ENCODE measurements at regions not wholly inside any gene's neighbourhood (a gene's known extent, or its start where the extent isn't known, plus 50 kb on each side); places are given as distances from the start of the nearest gene placed in this dataset.

DNA sequence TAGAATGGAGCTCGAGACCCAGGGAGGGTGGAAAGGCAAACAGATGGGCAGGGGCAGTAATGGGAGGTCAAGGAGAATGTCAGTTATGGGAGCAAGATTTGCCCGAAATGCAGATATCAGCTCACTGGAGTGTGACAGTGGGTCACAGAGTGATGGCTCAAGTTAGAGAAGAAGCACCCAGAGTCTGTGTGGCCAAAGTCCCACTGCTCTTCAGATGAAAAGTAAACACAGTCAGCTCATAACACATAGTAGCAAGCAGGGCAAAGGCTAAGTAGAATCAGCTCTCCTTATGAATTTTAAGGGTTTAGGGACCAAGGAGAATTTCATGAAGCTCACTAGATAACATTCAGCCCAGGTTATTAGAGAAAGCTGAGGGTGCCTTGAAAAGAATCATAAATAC is 264.9 kb upstream of the MON1B start:
- DNase-seq = no peak

DNA sequence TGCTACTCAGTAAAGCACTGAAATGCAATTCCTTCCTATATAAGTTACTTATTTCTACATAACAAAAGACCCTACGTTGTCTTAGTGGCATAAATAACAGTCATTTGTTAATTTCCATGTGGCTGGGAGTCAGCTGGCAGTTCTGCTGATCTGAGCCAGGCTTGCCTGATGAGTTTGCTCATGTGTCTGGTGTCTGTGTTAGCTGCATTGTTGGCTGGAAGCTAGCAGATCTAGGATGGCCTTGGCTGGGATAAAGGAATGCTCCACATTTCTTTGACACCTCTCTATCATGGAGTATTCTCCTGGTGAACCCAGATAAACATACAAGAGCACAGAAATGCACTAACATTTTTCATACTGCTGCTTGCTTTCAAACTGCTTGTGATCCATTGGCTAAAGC is 264.4 kb upstream of the MON1B start:
- DNase-seq = no peak

DNA sequence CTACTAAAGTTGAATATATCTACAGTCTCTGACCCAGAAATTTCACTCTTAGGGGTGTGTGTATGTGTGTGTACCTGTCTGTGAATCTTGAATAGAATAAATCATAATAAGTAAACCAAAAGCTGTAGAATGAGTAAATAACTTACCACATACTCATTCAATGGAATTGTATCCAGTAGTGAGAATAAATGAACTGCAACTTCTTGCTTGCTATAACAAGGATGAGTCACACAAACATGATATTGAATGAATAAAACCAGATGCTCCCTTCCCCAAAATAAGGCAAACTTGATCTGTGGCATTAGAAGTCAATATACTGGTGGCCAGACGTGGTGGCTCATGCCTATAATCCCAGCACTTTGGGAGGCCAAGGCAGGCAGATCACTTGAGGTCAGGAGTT is 259.8 kb upstream of the MON1B start:
- DNase-seq = no peak

DNA sequence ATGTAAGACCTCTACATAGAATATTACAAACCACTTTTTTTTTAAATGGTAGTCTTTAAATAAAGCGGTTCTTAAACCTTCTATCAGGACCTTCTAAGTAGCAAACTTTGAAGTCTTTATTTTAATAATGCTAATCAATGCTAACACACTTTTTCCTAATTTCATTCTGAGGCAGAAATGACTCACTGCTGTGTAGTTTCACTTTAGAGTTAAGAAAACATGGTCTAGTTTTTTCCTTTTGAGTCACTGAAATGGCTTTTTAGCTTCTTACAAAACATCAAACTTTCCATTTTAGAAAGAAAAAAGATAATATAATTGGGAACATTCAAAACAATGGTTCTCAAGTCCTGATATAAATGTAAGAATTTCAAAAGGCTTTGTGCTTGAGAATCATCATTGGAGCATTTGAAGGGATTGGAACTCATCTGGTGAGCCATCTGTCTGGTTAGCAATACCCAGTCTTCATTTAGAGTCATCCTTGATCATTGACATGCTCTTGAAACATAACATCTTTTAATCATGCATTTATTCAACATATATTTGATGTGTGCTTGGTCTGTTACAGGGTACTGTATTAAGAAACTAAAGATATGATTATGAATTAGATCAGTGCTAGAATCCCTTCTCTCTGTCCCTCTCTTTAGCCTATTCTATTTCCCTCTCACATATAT is 258.3 kb upstream of the MON1B start:
- no peak for DNase-seq

DNA sequence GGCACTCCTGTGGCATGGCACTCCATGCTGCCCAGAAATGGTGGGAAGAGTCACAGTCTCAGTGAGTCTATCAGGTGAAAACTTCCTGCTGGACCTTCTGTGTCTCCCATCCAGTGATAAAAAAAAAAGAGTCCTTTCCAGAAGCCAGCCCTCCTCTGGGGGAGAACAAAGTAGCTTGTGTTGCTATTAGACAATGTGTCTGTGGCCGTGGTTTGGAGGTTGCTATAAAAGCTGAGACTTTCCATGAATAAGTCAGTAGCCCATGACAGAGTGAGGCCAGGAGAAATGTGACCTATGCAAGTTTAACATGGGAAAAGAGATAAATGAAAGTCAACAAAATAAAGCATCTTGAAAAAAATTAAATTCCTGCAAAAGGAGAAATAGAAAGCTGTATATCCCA is 250.7 kb upstream of the MON1B start:
- no peak for DNase-seq

DNA sequence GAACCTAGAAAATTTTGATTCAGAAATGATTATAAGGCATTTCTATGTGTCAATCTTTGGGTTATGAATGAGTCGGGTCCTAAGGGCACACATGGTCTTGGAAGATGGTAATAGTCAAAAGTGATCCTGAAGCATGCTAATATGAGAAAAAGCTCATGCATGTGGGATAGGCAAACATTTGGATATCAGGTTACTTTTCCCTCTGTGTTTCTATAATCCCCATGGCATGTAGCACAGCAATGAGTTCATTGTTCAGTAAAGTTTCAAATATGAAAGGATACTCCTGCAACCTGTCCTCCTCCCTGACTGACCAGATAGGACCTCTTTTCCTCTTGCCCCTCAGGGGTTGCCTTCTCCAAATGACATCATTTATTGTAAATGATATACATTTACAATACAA is 249.9 kb upstream of the MON1B start:
- peak; percentile 2 for DNase-seq

DNA sequence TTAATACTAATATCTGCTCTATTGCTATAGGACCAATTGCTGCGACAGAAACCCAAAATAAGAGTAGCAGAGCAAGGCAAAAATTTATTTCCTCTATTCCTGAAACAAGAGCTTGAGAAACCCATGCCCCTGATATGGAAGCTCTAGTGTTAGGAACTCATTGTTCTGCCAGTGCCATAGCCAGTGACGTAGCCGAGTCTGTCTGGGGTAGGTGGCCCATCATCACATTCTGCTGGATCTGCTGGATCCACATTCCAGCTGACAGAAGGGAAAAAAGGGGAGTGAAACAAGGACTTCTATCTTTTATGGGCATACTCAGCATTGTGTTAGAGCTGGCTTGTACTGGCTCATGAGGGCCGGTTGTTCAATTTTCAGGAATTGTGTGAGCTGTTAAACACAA is 248.9 kb upstream of the MON1B start:
- no peak for DNase-seq

DNA sequence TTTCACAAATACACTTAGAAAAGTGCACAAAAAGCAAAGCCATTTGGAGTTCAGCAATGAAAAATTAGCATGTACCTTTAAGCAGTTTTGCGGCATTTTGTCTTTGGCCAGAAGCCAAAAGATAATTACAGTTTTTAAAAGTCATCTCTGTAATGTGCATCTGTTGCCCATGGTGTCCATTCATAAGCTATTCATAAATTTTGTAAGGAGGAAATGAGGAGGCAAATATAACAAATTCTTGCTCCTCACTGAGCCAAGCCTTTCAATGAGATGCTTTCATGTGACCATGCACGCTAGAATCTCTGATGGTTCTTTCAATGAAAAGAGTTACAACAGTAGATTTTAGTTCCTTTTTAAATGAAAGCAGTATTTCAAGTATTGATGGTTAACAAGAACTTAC is 247.1 kb upstream of the MON1B start:
- peak; percentile 84 for DNase-seq

DNA sequence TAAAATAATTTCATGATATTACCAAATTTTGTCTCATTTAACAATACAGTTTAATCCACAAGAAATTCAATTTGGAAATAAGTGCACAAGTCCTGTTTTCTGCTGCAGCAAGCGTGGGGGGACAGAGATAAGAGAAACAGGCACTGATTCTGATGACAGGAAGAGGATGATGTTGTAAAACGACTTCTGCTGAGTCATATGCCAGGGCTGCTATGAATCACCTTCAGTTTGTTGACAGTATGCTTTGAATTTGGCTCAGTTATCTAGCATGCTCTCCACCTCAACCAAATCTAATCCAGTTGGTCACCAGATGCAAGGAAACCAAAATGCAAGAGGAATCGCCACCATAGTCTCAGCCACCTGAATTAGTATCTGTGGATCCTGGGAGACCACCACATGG is 244.1 kb upstream of the MON1B start:
- DNase-seq = peak; percentile 50

DNA sequence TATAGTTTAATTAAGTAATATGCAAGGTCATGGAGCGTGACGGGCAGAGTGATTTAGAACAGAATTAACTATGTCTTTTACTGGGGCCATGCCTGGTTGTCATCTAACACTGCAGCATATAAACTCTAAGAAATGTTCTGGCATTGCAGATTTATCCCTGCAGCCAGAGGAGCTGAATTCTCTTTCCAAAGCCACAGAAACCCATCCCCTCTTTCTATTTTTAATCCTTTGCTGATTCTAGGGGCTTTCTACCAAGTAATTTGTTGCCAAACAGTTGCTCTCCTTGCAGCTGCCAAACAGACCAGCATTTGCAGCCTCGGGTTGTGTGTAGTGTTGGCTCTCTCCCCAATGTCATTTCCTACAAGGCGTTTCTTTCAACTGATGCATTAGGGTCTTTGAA is 243.2 kb upstream of the MON1B start:
- no peak for DNase-seq

DNA sequence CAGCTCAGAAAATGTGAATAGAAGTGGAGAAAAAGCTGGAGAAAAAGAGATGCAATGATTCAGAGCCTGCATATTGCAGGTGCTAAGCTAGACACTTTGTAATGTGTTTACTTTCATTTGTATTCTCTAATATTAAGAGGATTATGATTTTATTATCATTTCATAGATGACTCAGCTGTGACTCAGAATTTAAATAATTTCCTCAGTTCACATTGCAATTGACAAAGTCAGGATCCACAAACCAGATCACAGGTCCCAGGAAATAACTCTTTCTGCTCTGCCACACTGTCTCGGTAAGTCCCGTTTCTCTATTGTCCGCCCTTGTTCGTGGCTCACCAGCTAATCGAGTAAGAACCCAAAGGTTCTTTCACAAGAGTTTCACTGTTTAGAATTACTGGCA is 235.4 kb upstream of the MON1B start:
- no peak for DNase-seq

DNA sequence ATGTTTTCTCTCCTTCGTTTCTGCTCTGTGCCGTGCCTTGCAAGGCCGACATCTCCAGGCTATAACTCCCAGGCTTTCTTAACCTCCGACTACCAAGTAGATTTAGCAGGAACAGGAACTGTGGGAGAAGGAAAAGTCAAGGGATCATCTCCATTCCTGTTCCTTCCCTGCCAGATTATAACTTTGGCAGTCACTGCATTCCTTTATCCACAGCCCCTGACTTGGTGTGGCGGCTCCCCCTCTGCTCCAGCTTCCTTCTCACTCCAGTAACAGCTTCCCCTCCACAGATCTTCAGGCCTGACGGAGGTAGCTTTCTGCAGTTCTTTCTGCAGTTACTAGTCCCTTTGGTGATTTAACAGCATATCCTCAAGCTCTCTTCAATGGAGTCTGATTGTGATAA is 234.6 kb upstream of the MON1B start:
- DNase-seq = no peak

DNA sequence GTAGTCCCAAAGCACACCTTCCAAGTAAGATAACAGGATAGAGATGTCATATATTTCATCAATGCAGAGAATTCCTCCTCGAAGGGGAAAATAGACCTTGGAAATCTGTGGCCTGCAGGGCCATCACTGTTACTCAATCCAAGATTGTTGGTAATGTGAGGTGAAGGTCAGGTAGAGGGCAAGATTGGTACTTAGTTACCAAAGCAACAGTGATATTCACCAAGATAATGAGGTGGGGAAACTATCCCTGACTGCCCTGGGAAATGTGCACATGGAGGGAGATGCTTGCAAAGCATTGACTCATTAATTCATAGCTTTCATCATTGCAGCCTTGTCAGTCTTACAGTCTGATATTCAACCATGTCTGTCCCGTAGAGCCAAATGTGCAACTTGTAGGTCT is 234.1 kb upstream of the MON1B start:
- no peak for DNase-seq

DNA sequence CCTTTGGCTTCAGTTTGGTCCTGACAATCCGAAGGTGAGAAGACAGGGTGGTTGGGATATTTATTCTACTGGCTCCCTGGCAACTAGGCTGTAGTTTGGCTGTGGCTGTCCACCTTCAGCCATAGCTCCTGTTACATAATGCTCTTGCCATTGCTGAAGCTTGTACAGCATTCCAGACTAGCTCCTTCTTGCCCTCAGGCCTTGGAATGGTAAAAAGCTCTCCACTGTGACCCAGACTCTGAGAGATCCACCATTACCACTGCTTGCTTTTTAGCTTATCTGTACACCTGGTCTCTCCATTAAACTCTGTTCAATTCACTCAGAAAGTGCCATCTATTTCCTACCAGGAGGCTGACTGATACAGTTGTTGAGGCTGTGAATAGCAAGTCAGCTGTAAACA is 231.8 kb upstream of the MON1B start:
- DNase-seq = no peak

DNA sequence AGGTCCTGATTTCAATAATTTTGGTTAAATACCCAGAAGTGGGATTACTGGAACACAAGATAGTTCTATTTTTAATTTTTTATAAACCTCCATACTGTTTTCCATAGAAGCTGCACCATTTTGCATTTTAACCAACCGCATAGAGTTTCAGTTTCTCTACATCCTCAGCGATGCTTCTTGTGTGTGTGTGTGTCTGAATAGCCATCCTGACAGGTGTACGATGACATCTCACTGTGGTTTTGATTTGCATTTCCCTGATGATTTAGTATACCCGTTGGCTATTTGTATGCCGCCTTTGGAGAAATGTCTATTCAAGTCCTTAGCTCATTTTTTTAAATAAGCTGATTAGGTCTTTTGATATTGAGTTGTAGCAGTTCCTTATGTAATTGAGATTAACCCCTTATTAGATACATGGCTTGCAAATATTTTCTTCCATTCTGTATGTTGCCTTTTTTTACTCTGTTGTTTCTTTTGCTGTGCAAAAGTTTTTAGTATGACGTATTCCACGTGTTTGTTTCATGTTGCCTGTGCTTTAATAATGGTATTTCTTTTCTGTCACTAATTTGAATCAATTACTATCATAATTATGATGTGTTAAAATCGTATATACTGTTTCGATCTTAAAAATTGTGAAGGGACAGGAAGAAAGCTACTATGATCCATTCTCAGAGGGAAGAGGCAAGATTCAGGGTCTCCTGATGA is 227.2 kb upstream of the MON1B start:
- DNase-seq = peak; percentile 49

DNA sequence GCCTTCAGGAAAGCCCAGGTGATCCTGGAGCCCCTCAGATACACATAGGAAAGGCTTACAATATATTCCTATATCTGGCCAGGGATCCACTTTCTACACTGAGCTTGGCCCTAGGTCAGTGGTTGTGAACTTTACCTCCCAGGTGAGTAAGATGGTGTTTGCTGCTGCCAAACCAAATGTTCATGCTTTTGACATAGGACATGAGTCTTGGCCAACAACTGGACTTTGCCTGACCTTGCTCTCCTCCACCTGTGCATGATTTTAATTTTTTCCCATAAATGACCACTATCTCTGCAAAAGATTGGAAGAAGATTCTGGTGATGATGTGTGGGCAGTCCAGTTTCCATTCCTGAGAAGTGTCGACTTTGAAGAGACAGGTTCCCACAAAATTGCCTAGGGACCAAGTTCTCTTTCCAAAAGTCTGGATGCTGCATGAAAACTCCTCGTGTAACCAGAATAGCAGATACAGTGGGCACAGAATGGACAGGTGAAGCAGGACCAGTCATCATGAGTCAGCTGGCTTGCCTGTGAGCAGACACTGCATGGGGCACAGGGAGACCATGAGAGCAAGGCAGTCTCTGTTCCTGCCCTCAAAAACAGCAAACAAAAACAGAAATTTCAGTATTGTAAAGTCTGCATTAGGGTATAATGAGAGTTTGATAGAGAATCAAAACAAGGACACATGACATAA is 226.4 kb upstream of the MON1B start:
- DNase-seq = no peak

DNA sequence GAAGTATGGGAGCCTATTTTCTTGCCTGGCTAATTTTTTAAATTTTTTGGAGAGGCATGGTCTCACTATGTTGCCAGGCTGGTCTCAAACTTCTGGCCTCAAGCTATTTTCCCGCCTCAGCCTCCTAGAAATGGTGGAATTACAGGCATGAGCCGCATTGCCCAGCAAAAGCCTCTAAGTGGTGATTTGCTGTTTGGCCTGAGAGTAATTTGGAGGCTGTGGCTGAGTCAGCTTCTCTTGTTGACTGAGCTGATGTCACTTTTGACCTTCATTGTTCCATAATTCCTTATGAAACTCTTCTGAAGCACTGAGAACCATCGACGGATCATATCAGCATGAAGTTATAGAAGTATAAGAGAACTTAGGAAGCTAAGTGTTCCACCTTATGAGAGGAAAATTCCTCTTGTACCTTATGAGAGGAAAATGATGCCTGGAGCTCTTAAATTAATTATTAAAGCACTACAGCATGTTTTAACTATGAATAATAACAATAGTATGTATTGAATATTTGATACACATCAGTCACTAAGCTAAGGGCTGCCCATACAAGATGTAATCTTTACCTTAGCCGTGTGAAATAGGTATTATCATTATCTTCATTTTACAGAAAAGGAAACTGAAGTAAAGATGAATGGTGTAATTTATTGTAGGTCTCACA is 220.8 kb upstream of the MON1B start:
- DNase-seq = peak; percentile 13

DNA sequence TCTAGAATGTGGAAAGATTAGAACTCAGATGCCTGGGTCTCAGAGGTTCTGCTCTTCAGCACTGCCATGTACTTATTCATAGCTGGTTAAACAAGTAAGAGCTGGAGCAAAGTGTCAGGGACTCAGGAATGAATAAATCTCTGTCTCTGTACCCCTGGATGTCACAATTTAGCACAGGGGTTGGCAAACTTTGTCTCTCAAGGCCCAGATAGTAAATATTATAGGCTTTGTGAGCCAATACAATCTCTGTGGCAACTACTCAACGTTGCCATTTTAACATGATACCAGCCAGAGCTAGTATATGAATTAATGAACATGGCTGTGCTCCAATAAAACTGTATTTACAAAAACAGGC is 220.3 kb upstream of the MON1B start:
- peak; percentile 11 for DNase-seq

DNA sequence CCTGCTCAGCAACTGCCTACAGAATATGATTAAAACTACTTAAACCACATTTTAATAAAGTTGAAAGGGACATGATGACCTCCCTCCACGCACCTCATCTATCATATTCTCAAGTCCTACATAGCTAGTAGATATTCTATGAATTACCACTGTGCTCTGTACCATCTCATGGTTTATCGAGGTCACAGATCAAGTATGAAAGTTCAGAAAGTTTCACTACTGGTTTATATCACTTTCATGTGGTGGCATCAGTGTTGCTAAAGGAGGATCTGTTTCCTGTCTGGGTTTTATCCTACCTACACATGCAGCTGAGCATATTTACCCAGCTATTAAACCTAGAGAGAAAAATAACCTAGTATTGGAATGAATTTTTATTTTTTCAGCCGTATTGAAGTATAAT is 214.9 kb upstream of the MON1B start:
- DNase-seq = no peak

DNA sequence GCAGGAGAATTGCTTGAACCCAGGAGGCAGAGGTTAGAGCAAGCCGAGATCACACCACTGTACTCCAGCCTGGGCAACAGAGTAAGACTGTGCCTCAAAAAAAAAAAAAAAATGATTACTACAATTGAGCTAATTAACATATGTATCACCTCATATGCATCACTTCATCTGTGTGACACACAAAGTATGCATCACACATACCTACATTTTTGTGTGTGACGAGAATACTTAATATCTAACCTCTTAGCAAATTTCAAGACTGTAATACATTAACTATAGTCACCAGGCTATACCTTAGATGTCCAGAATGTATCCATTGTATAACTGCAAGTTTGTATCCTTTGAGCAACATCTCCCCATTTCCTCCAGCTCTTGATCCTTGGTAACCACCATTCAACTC is 214.2 kb upstream of the MON1B start:
- no peak for DNase-seq

DNA sequence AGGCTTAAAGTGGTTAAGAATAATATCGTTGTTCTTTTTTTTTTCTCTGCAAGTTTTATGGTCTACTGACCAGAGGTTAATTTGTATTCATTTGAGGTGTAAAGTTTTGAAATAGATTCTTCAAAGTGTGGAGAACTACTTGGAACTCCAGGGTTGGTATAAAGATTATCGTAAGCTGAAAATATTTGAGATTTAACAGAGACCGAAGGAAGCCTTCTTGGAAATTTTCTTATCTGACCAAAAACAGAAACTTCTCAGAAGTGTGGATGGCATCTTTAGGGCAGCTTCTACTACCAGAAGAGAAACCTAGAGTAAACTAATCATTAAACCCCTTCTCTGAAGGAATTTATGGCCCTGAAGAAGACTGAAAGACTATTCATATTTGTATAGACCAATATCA is 206.8 kb upstream of the MON1B start:
- DNase-seq = no peak

DNA sequence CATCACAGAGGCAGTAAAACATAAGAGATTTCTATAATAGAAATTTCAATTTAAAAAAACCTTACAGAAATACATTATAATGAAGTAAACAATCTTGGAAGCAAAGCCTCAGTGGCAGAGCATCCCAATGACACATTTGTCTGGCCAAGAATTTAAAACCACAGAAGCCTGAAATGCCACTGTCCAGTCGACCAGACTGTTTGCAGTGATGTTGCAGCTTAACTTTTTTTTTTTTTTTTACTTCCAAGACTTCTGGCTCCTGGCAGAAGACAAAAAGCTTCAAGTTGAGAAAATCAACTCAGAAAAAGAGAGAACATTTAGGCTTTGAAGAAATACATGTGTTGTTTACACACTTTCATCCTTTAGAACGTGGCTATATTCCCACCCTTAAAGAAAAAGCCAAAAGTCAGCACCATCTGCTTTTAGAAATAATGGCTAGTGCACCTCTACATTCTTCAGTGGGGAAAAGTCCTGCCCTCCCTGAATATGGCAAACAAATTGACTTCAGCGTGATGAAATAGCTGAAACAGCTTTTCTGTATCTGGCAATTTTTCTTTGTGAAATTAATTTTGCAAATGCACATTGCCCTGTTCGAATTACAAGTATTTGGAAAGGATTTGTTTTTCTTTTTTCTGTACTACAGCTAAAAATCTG is 205.5 kb upstream of the MON1B start:
- DNase-seq = no peak

DNA sequence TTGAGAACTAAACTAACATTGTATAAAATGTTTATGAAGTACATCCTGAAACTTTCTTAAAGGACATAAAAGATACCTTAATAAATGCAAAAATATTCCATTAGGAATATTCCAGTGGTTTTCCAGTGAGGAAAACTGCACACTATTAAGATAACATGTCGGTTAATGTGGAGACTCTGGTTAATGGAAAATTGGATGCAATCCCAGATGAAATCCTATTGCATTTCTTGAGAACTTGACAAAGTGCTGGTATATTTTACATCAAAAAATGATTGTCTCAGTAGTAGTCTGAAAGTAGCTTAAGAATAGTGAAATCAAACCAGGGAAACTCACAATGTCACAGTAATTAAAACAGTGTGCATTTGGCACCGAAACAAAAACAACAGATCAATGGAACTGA is 202.5 kb upstream of the MON1B start:
- DNase-seq = no peak

DNA sequence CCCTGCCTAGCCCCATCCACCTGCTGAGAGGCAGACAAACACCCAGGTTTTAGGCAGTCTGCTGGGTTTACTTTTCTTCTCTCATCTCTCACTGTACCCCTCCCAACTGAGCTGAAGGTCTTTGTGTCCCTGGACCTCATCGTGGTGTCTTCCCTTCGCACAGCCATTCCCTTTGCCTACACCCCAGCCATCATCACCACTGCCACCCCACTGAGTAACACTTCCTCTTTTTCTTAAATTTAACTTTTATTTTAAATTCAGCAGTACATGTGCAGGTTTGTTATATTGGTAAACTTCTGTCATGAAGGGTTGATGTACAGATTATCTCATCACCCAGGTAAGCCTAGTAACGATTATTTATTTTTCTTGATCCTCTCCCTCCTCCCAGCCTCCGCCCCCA is 188.3 kb upstream of the MON1B start:
- no peak for DNase-seq

Measured in NCI-H69 (cell line).